ENCODE measurements at regions not wholly inside any gene's neighbourhood (a gene's known extent, or its start where the extent isn't known, plus 50 kb on each side); places are given as distances from the start of the nearest gene placed in this dataset.

- TF ChIP-seq CTCF (IDR thresholded peaks at IDR 0.05; ENCODE audit: borderline replicate concordance, extremely low read depth, low read length, poor library complexity, severe bottlenecking) (no peak), EZH2 (IDR thresholded peaks at IDR 0.05; ENCODE audit: borderline replicate concordance, low read depth, low read length, severe bottlenecking) (no peak)
Measured at GRCh38 chr15:35705030-35705883, 159.3 kb upstream of the DPH6 start.

All from DND-41 (cell line).